ENCODE measurements at regions not wholly inside any gene's neighbourhood (a gene's known extent, or its start where the extent isn't known, plus 50 kb on each side); places are given as distances from the start of the nearest gene placed in this dataset.
A peak's percentile ranks its signal among the peaks of the same experiment; 100 is the strongest.
"Not testable (repeated sequence)": the region's sequence is repeated elsewhere in the genome, so short reads cannot be mapped to it uniquely, and the experiment has no call there.

GRCh38 chr6:76992553-76992952 is 470.7 kb downstream of the HTR1B start:
- DNase-seq: no peak

DNA sequence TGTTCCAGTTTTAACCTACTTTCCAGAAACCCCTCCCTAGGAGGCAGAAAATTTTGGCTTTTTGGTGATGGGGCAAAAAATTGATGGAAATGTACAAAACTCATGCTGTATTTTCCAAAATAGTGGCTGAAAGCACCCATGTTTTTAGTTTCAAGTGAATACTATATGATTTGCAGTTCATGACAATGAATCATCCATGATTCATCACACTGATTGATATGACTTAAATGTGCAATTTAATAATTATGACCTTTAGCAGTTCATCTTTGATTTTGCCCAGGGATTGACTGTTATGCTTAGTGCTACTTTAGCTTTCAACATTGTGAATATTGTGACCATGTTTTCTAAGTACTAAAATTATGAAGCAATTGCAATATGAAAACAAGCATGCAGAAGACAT is 478.7 kb downstream of the HTR1B start:
- DNase-seq: no peak

- no peak for DNase-seq
Observed at GRCh38 chr6:76982476-76983199, 480.7 kb downstream of the HTR1B start.

DNA sequence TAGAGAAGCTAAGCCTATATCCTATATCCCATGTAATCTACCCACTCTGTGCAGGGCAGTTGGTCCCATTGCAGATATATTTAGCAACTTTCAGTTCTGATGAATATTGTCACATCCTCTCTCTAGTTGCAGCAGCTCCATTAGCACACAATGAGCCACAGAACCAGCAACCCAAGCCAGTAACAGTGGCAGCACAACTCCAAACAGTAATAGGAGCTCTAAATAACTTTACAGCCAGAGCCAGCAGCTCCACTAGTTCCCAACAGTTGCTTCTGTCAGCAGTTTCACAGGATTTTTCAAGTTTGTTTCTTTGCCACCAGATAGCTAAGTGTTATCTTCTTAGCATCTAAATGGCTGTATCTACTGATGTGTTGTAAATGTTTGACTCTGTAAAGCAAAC is 490.8 kb downstream of the HTR1B start:
- no peak for DNase-seq

- DNase-seq: not testable (repeated sequence)
Observed at GRCh38 chr6:76959177-76959576, 504.1 kb downstream of the HTR1B start.

- no peak for DNase-seq
Observed at GRCh38 chr6:76942203-76942966, 520.9 kb downstream of the HTR1B start.

DNA sequence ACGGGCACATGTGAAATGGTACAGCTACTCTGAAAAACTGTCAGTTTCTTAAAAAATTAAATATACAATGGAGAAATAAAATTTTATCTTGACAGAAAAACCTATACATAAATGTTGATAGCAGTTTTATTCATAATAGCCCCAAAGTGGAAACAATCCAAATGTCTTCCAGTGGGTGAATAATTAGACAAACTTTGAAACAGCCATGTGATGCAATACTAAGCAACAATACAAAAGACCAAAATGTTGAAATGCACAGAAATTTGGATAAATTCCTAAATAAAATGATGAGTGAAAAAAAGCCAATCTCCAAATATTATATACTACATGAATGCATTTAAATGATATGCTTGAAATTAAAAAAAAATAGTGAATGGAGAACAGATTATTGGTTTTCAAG is 523.1 kb downstream of the HTR1B start:
- DNase-seq: no peak

GRCh38 chr6:76914737-76915136 is 548.6 kb downstream of the HTR1B start:
- DNase-seq: no peak

GRCh38 chr6:76905541-76905940 is 557.8 kb downstream of the HTR1B start:
- DNase-seq: not testable (repeated sequence)

DNA sequence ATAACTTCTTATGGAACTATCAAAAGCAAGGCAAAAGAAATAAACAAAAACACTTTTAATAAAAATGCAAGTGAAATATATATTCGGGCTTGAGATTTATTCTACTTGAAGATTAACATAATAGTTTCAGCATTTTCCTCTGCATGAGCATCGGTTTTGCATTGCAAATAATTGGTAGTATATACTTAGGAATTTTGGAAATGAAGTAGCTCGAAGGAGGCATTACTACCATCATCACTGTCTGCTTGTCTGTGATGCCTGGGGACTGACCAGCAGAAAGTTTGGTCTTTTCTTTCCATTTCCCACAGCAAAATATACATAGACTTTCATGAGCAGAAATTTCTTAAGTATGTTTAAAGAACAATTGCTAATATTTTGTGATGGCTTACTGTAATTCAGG is 570.7 kb downstream of the HTR1B start:
- no peak for DNase-seq

DNA sequence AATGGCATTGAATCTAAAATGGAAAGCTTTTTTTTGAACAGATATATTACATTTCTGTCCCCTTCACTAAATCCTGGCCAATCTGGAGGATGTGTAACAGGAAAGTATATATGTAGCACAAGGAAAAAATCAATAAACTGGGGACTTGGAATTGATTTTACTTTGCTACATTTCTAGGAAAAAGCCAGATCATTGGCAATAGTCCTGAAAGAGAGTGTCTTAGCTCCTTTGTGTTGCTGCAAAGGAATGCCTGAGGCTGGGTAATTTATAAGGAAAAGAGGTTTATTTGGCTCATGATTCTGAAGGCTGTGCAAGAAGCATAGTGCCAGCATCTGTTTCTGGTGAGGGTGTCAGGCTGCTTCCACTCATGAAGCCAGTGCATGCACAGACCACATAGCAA is 574.9 kb downstream of the HTR1B start:
- no peak for DNase-seq

DNA sequence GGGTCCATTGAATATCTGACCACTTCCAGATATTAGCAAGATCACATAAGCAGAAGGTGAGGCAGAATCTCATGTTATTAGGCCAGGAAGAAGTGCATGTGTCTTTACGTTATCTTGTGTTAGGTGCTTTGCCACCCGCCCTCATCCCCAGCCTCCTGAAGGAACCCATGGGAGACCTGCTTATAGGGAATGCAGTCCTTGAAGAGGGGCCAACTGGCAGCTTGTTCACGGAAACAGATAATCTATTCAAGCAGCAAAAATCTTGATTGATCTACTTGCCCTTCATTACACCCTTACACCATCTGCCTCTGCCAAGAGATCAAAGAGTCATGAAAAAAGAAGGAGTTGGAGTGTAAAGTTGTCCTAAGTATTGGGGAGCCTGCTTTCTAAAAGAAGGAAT is 576.4 kb downstream of the HTR1B start:
- no peak for DNase-seq

DNA sequence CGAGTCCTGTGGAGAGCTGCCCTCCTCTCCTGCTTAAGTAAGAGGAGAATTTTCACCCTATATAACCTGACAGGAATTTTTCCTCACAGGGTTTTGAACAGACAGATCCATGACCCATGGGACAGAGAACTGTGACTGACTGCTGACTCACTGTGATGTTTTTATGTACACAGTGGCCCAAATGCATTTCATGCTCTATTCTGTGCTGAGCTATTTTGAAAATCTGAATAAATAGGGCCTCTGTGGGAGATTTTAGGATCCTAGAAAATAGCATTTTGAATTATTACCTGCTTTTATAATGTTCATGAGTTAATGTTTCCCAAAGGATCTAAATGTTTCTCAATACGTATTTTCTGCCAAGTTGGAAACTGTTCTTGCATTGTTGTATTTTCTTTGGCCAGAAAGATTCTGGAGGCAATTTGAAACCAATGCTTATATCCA is 577.4 kb downstream of the HTR1B start:
- no peak for DNase-seq

GRCh38 chr6:76881414-76881813 is 581.9 kb downstream of the HTR1B start:
- DNase-seq: no peak

- peak in 1 of 56 donors; percentile 0 for DNase-seq
Observed at GRCh38 chr6:76876922-76877553, 586.3 kb downstream of the HTR1B start.

- DNase-seq: not testable (repeated sequence)
Observed at GRCh38 chr6:76876430-76876829, 586.9 kb downstream of the HTR1B start.

- DNase-seq: no peak
Observed at GRCh38 chr6:76867182-76867581, 596.1 kb downstream of the HTR1B start.

GRCh38 chr6:76866091-76866915 is 597.0 kb downstream of the HTR1B start:
- no peak for DNase-seq

GRCh38 chr6:76862936-76863335 is 600.4 kb downstream of the HTR1B start:
- DNase-seq: no peak

GRCh38 chr6:76861403-76861802 is 601.9 kb downstream of the HTR1B start:
- DNase-seq: no peak

GRCh38 chr6:76856065-76856464 is 607.2 kb downstream of the HTR1B start:
- no peak for DNase-seq

- no peak for DNase-seq
Observed at GRCh38 chr6:76852776-76853175, 610.5 kb downstream of the HTR1B start.

Data from nucleus accumbens (tissue), 56 donors.